ENCODE measurements at regions not wholly inside any gene's neighbourhood (a gene's known extent, or its start where the extent isn't known, plus 50 kb on each side); places are given as distances from the start of the nearest gene placed in this dataset.

- no peak for TF ChIP-seq CTCF (IDR thresholded peaks at IDR 0.05; ENCODE audit: low read depth, low read length, missing input control)
- no peak for TF ChIP-seq ATF3 (IDR thresholded peaks at IDR 0.05)
- no peak for TF ChIP-seq TAF1 (conservative IDR thresholded peaks at IDR 0.05)
- no peak for TF ChIP-seq YY1 (IDR thresholded peaks at IDR 0.05)
- no peak for TF ChIP-seq GABPA (IDR thresholded peaks at IDR 0.05 in 1 of 2, conservative IDR thresholded peaks at IDR 0.05 in 1 of 2)
- TF ChIP-seq REST (IDR thresholded peaks at IDR 0.05), result no peak
- no peak for TF ChIP-seq RXRA (IDR thresholded peaks at IDR 0.05)
- no peak for TF ChIP-seq FOXA1 (IDR thresholded peaks at IDR 0.05)
- TF ChIP-seq MAX (IDR thresholded peaks at IDR 0.05), result no peak
- TF ChIP-seq JUND (IDR thresholded peaks at IDR 0.05), result no peak
Measured at GRCh38 chr21:25398630-25399029, 208.7 kb downstream of the MRPL39 start.
